Activated B cell treated with CpG ODN at 0.5 μM for 24 hours (primary cell): ENCODE measurements at regions not wholly inside any gene's neighbourhood (a gene's known extent, or its start where the extent isn't known, plus 50 kb on each side); places are given as distances from the start of the nearest gene placed in this dataset.
"Not testable (repeated sequence)": the region's sequence is repeated elsewhere in the genome, so short reads cannot be mapped to it uniquely, and the experiment has no call there.

Experiments used
- ATAC-seq: fragments of 200-7000 bp; cut with Tn5 transposase; one replicate; pipeline ENCODE4 v1.10.0; 2021; ENCODE audit warnings: low read depth, mild to moderate bottlenecking, moderate library complexity
- CTCF ChIA-PET: fragments of 350-600 bp; sonication (Branson Sonifier 250); formaldehyde crosslinking; loops from one replicate; lab custom pipeline; 2021; ENCODE audit warnings: antibody characterized with exemption; lab: Charles Lee
- POLR2A ChIA-PET: fragments of 350-600 bp; sonication (Branson Sonifier 250); formaldehyde crosslinking; loops from one replicate; lab custom pipeline; 2021; ENCODE audit warnings: antibody characterized with exemption; lab: Charles Lee
- DNase-seq: peaks from one replicate; pipeline ENCODE4 v3.0.0; 2022
- H3K27ac Mint-ChIP-seq: one replicate; pipeline ENCODE4 v1.8.0; 2020; ENCODE audit warnings: mixed read lengths
- H3K27me3 Mint-ChIP-seq: one replicate; pipeline ENCODE4 v1.8.0; 2021; ENCODE audit warnings: mixed read lengths
- H3K36me3 Mint-ChIP-seq: one replicate; pipeline ENCODE4 v1.8.0; 2021; ENCODE audit warnings: low read depth, mixed read lengths
- H3K4me1 Mint-ChIP-seq: one replicate; pipeline ENCODE4 v1.8.0; 2021; ENCODE audit warnings: mixed read lengths
- H3K4me3 Mint-ChIP-seq: one replicate; pipeline ENCODE4 v1.8.0; 2020; ENCODE audit warnings: mild to moderate bottlenecking, mixed read lengths
- H3K9me3 Mint-ChIP-seq: one replicate; pipeline ENCODE4 v1.8.0; 2020; ENCODE audit warnings: mixed read lengths
- intact Hi-C: fragments of 100-400 bp; cut with micrococcal nuclease; formaldehyde crosslinking; loops from one replicate; pipeline ENCODE4 v1.15.1; 2024
- TF ChIP-seq, protein P1 (sequence below): fragments of 200-600 bp; IDR thresholded peaks from one replicate; pipeline ENCODE4 v1.8.0; 2022; ENCODE audit warnings: antibody characterized with exemption, mild to moderate bottlenecking

DNA sequence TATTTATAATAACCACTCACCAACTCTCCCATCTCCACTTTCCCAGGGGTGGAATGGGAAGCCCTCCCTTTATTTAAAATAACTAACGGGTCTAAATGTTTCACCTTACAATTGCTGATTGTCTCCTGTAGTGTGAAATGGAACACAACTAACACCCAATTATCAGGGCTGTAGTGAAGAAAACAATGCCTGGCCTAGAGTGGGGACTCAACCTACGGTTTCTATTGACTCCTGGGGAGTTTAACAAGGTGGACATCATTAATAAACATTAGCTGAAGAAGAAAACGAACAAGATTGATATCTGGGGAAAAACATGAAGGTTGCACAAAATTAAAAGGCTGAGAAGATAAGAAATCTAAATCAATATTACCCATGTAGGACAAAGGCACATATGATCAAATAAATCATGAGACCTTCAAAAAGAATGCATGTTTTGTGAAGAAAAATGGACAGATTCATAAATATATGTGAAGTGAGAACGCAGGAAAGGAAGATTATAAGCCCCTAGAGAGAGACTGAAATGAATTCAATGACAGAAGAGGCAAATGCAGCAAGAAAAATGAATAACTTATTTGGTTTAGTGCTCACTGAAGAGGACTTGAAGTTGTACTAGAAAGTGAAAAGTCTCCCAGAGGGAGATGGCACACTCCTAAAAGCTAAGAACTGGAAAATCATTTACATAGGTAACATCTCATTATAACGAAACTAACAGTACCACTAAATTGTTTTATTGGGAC lies 593.0 kb upstream of the AADAT start:
- Mint-ChIP-seq H3K36me3 (no peaks in the 10 kb centered on the region), H3K4me1 (no peaks in the 10 kb centered on the region), H3K4me3 (no peak overlapping the region), H3K27ac (no peak overlapping the region), H3K27me3 (no peaks in the 10 kb centered on the region), H3K9me3 (peaks cover 7% of the 10 kb centered on the region)
- intact Hi-C loops, result no loop called here
- POLR2A ChIA-PET, result no interaction called here
- DNase-seq, result no peak
- CTCF ChIA-PET, result no interaction called here
- ATAC-seq, result no peak
- TF ChIP-seq, protein P1, sequence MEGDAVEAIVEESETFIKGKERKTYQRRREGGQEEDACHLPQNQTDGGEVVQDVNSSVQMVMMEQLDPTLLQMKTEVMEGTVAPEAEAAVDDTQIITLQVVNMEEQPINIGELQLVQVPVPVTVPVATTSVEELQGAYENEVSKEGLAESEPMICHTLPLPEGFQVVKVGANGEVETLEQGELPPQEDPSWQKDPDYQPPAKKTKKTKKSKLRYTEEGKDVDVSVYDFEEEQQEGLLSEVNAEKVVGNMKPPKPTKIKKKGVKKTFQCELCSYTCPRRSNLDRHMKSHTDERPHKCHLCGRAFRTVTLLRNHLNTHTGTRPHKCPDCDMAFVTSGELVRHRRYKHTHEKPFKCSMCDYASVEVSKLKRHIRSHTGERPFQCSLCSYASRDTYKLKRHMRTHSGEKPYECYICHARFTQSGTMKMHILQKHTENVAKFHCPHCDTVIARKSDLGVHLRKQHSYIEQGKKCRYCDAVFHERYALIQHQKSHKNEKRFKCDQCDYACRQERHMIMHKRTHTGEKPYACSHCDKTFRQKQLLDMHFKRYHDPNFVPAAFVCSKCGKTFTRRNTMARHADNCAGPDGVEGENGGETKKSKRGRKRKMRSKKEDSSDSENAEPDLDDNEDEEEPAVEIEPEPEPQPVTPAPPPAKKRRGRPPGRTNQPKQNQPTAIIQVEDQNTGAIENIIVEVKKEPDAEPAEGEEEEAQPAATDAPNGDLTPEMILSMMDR, result no peak

DNA sequence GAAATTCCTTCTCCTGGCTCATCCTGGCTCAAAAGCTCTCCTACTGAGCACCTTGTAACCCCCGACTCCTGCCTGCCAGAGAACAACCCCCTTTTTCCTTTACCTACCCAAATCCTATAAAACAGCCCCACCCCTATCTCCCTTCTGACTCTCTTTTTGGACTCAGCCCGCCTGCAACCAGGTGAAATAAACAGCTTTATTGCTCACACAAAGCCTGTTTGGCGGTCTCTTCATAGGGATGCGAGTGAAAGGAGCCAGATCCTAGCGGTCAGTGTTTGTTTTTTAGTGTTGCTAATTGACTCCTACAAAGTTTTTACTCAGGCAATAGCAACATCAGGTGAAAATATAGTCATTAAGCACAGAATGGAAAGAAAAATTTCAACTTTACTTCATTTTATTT lies 592.3 kb upstream of the AADAT start:
- not testable (repeated sequence) for DNase-seq

DNA sequence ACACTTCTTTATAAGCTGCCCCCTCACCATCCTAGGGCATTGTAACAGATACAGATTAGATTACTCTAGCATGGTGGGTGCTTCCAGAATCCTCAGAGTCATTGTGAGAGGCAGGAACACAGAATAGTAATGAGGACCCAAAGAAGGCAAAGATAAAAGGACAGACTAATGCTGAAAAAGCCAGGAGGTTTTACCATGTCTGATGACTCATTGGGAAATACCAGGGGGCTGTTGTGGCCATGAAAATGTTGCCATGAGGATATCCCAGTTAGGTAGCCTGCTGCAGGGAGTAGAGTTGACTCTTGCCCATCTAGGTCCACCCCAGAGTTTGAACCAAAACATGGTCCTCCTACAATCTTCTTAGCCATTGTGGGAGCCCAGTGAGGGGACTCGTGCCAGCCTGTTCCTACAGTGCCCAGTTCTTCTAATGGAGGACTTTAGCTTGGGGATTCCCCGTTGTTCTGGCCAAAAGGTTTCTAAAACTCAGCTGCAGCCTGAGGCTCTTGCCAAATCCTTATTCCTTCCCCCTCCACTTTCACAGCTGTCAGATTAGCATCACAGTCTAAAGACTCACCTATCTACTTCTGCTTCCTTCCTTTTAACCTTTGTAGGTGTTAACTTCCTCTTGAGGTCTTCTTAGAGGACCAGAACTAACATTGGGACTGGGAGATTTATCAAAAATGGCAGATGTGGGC lies 586.0 kb upstream of the AADAT start:
- no peaks in the 10 kb centered on the region for H3K27me3 Mint-ChIP-seq
- intact Hi-C loops, result no loop called here
- peaks cover 4% of the 10 kb centered on the region for H3K9me3 Mint-ChIP-seq
- no peak overlapping the region for H3K4me3 Mint-ChIP-seq
- TF ChIP-seq, protein P1, result no peak
- no peak overlapping the region for H3K27ac Mint-ChIP-seq
- H3K36me3 Mint-ChIP-seq, result no peaks in the 10 kb centered on the region
- ChIA-PET POLR2A (no interaction called here), CTCF (no interaction called here)
- H3K4me1 Mint-ChIP-seq, result no peaks in the 10 kb centered on the region
- ATAC-seq (no peak), DNase-seq (no peak)

More for the DNA sequence above, 592.3 kb upstream of the AADAT start:
- CTCF ChIA-PET, H3K4me3 Mint-ChIP-seq, H3K9me3 Mint-ChIP-seq, H3K4me1 Mint-ChIP-seq, H3K27me3 Mint-ChIP-seq, H3K36me3 Mint-ChIP-seq, intact Hi-C loops, ATAC-seq, H3K27ac Mint-ChIP-seq, POLR2A ChIA-PET: not testable (repeated sequence)

DNA sequence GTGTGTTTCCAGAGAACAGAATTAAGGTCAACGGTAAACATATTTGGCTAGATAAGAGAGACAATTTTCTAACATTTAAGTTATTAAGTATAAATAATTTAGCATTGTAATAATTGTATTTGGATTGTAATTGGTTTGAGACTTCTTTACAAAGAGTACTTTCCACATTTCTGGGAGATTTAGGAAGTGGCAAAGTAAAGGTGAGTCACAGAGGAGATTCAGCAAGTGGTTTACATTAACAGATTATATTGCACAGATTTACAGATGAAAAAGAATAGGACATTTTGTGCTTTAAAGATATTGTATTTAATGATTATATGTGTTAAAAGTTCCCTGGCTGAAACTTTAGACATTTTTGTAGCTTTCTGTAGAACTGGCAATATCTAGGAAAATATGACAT lies 584.4 kb upstream of the AADAT start:
- H3K27me3 Mint-ChIP-seq, result no peaks in the 10 kb centered on the region
- ATAC-seq (no peak), DNase-seq (no peak)
- H3K4me3 Mint-ChIP-seq, result no peak overlapping the region
- no peaks in the 10 kb centered on the region for H3K36me3 Mint-ChIP-seq
- TF ChIP-seq, protein P1, result no peak
- no peaks in the 10 kb centered on the region for H3K4me1 Mint-ChIP-seq
- ChIA-PET CTCF (no interaction called here), POLR2A (no interaction called here)
- intact Hi-C loops, result no loop called here
- peaks cover 4% of the 10 kb centered on the region for H3K9me3 Mint-ChIP-seq
- H3K27ac Mint-ChIP-seq, result no peak overlapping the region

DNA sequence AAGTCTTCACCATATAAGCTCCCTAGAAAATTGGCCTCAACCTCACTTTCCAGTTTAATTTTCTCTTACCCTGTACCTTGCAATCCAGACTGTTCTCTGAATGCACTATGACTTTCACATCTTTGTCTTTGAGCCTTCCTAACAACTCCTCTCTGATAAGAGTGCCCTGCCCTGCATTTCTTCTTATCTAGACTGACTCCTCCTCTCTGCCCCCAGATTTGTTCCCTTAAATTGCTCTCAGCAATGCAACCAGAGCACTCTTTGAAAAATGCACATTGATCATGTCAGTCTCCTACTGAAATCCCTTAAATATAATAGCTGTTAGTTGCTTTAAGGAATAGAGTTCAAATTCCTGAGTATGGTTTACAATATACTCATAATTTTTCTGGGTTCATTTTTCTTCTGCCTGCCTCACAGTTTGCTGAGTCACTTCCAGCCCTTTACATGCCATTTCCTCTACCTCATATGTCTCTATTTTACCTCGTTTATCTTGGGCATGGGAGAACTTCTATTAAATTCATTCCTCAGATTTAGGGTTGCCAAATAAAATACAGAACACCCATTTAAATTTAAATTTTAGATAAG lies 582.7 kb upstream of the AADAT start:
- no peak overlapping the region for H3K27ac Mint-ChIP-seq
- no peak for ATAC-seq
- no peak for DNase-seq
- no peak overlapping the region for H3K4me3 Mint-ChIP-seq
- TF ChIP-seq, protein P1, result no peak
- H3K4me1 Mint-ChIP-seq, result no peaks in the 10 kb centered on the region
- ChIA-PET CTCF (no interaction called here), POLR2A (no interaction called here)
- H3K27me3 Mint-ChIP-seq, result no peaks in the 10 kb centered on the region
- no peaks in the 10 kb centered on the region for H3K36me3 Mint-ChIP-seq
- intact Hi-C loops, result no loop called here
- no peaks in the 10 kb centered on the region for H3K9me3 Mint-ChIP-seq
